Fibroblast of pulmonary artery (primary cell): ENCODE measurements at regions not wholly inside any gene's neighbourhood (a gene's known extent, or its start where the extent isn't known, plus 50 kb on each side); places are given as distances from the start of the nearest gene placed in this dataset.

Source experiments
- DNase-seq: peaks from one replicate; pipeline ENCODE4 v3.0.0-alpha.2; 2010; ENCODE audit warnings: low read depth
- H3K4me3 ChIP-seq: replicated peaks from 2 replicates; pipeline ENCODE4 v1.5.1; 2011; ENCODE audit warnings: low read depth, mild to moderate bottlenecking, control low read depth, low read length, moderate library complexity
- TF ChIP-seq, protein P1 (sequence below): IDR thresholded peaks from 2 replicates; pipeline ENCODE4 v1.5.1; 2011; ENCODE audit warnings: mild to moderate bottlenecking, control low read depth, low read length, inconsistent platforms; ENCODE audit errors: missing control alignments

GRCh38 chr10:31646519-31646918 lies 282.1 kb downstream of the ARHGAP12 start:
- TF ChIP-seq, protein P1, sequence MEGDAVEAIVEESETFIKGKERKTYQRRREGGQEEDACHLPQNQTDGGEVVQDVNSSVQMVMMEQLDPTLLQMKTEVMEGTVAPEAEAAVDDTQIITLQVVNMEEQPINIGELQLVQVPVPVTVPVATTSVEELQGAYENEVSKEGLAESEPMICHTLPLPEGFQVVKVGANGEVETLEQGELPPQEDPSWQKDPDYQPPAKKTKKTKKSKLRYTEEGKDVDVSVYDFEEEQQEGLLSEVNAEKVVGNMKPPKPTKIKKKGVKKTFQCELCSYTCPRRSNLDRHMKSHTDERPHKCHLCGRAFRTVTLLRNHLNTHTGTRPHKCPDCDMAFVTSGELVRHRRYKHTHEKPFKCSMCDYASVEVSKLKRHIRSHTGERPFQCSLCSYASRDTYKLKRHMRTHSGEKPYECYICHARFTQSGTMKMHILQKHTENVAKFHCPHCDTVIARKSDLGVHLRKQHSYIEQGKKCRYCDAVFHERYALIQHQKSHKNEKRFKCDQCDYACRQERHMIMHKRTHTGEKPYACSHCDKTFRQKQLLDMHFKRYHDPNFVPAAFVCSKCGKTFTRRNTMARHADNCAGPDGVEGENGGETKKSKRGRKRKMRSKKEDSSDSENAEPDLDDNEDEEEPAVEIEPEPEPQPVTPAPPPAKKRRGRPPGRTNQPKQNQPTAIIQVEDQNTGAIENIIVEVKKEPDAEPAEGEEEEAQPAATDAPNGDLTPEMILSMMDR: no peak
- DNase-seq: no peak
- H3K4me3 ChIP-seq: no peak overlapping the region

GRCh38 chr10:31645786-31646185 lies 282.8 kb downstream of the ARHGAP12 start:
- no peak for DNase-seq
- H3K4me3 ChIP-seq: no peak overlapping the region
- TF ChIP-seq, protein P1: no peak

GRCh38 chr10:31644931-31645633 lies 283.5 kb downstream of the ARHGAP12 start:
- TF ChIP-seq, protein P1: no peak
- no peak for DNase-seq

GRCh38 chr10:31642281-31642680 lies 286.4 kb downstream of the ARHGAP12 start:
- TF ChIP-seq, protein P1: no peak
- no peak for DNase-seq
- H3K4me3 ChIP-seq: no peak overlapping the region

More at GRCh38 chr10:31644931-31645633, 283.5 kb downstream of the ARHGAP12 start:
- no peak overlapping the region for H3K4me3 ChIP-seq

GRCh38 chr10:31635415-31636065 lies 293.1 kb downstream of the ARHGAP12 start:
- TF ChIP-seq, protein P1: no peak
- no peak for DNase-seq

DNA sequence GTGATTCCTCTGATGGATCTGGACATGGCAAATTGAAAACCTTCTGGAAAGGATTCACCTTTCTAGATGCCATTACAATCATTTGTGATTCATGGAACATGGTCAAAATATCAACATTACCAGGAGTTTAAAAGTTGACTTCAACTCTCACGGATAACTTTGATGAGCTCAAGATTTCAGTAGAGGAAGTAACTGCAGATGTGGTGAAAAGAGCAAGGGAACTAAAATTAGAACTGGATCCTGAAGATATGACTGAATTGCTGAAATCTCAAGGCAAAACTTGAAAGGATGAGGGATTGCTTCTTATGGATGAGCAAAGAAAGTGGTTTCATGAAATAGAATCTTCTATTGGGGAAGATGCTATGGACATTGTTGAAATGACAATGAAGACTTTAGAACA lies 293.6 kb downstream of the ARHGAP12 start:
- DNase-seq: no peak
- H3K4me3 ChIP-seq: no peak overlapping the region
- TF ChIP-seq, protein P1: no peak

More at GRCh38 chr10:31635415-31636065, 293.1 kb downstream of the ARHGAP12 start:
- no peak overlapping the region for H3K4me3 ChIP-seq
